Hippocampal formation (tissue), 2 donors: ENCODE measurements at regions not wholly inside any gene's neighbourhood (a gene's known extent, or its start where the extent isn't known, plus 50 kb on each side); places are given as distances from the start of the nearest gene placed in this dataset.
A peak's percentile ranks its signal among the peaks of the same experiment; 100 is the strongest.
"Not testable (repeated sequence)": the region's sequence is repeated elsewhere in the genome, so short reads cannot be mapped to it uniquely, and the experiment has no call there.

Experiments
- DNase-seq, 2 donors: peaks; one replicate each; lab custom pipeline; 2025; lab: John Stamatoyannopoulos, UW

GRCh38 chr10:64574371-64574770, 1053.2 kb downstream of the REEP3 start:
- no peak for DNase-seq

- DNase-seq: no peak
Observed at GRCh38 chr10:64576497-64576896, 1055.3 kb downstream of the REEP3 start.

GRCh38 chr10:64578757-64579156, 1057.6 kb downstream of the REEP3 start:
- not testable (repeated sequence) for DNase-seq

- no peak for DNase-seq
Observed at GRCh38 chr10:64586934-64587503, 1065.8 kb downstream of the REEP3 start.

- no peak for DNase-seq
Observed at GRCh38 chr10:64594072-64594471, 1072.9 kb downstream of the REEP3 start.

GRCh38 chr10:64598600-64598999, 1077.4 kb downstream of the REEP3 start:
- no peak for DNase-seq

GRCh38 chr10:64601298-64601697, 1080.1 kb downstream of the REEP3 start:
- no peak for DNase-seq

GRCh38 chr10:64617085-64617484, 1095.9 kb downstream of the REEP3 start:
- no peak for DNase-seq

- no peak for DNase-seq
Observed at GRCh38 chr10:64619102-64619501, 1097.9 kb downstream of the REEP3 start.

- no peak for DNase-seq
Observed at GRCh38 chr10:64626924-64627323, 1105.7 kb downstream of the REEP3 start.

- no peak for DNase-seq
Observed at GRCh38 chr10:64630534-64630933, 1109.3 kb downstream of the REEP3 start.

- peak in 1 of 2 donors; percentile 28 for DNase-seq
Observed at GRCh38 chr10:64635906-64636305, 1114.7 kb downstream of the REEP3 start.

- DNase-seq: peak; percentile 51 to 88
Observed at GRCh38 chr10:64636461-64636860, 1115.3 kb downstream of the REEP3 start.

GRCh38 chr10:64637939-64638338, 1116.7 kb downstream of the REEP3 start:
- no peak for DNase-seq

- no peak for DNase-seq
Observed at GRCh38 chr10:64648915-64649314, 1127.7 kb downstream of the REEP3 start.

- DNase-seq: no peak
Observed at GRCh38 chr10:64658528-64658927, 1137.3 kb downstream of the REEP3 start.

- no peak for DNase-seq
Observed at GRCh38 chr10:64659311-64659710, 1138.1 kb downstream of the REEP3 start.

- DNase-seq: no peak
Observed at GRCh38 chr10:64682043-64682442, 1160.8 kb downstream of the REEP3 start.

GRCh38 chr10:64690194-64690593, 1169.0 kb downstream of the REEP3 start:
- no peak for DNase-seq

GRCh38 chr10:64699244-64699643, 1178.0 kb downstream of the REEP3 start:
- DNase-seq: no peak

- DNase-seq: not testable (repeated sequence)
Observed at GRCh38 chr10:64702086-64702485, 1180.9 kb downstream of the REEP3 start.

- DNase-seq: no peak
Observed at GRCh38 chr10:64708884-64709681, 1187.9 kb downstream of the REEP3 start.

GRCh38 chr10:64726466-64726865, 1205.3 kb downstream of the REEP3 start:
- no peak for DNase-seq

GRCh38 chr10:64731016-64731415, 1209.8 kb downstream of the REEP3 start:
- no peak for DNase-seq
